Fibroblast of lung (primary cell): ENCODE measurements at regions not wholly inside any gene's neighbourhood (a gene's known extent, or its start where the extent isn't known, plus 50 kb on each side); places are given as distances from the start of the nearest gene placed in this dataset.
A peak's percentile ranks its signal among the peaks of the same experiment; 100 is the strongest.

Source experiments
- DNase-seq, 2 donors: peaks; one replicate each; pipeline versions ENCODE4 v3.0.0 to v3.0.0-alpha.2; 2010; ENCODE audit warnings: low read depth in 2 of 2
- H2AFZ ChIP-seq: 2 replicates; pipeline ENCODE4 v1.5.1; 2012; ENCODE audit warnings: low read length, control low read depth, inconsistent platforms
- H3K27ac ChIP-seq: 2 replicates; pipeline ENCODE4 v1.5.1; 2011; ENCODE audit warnings: low read length, control low read depth; ENCODE audit not compliant: insufficient read depth
- H3K27me3 ChIP-seq: 2 replicates; pipeline ENCODE4 v1.5.1; 2011; ENCODE audit warnings: mild to moderate bottlenecking, low read length; ENCODE audit not compliant: control insufficient read depth, insufficient read depth
- H3K36me3 ChIP-seq: 2 replicates; pipeline ENCODE4 v1.5.1; 2011; ENCODE audit warnings: low read length; ENCODE audit not compliant: control insufficient read depth, insufficient read depth
- H3K4me1 ChIP-seq: 2 replicates; pipeline ENCODE4 v1.5.1; 2011; ENCODE audit warnings: low read length; ENCODE audit not compliant: control insufficient read depth, insufficient read depth; ENCODE audit errors: extremely low read depth
- H3K4me2 ChIP-seq: 2 replicates; pipeline ENCODE4 v1.5.1; 2011; ENCODE audit warnings: low read length, control low read depth; ENCODE audit not compliant: insufficient read depth; ENCODE audit errors: extremely low read depth
- H3K4me3 ChIP-seq, 4 experiments: fragments of 200-600 bp in 1 of 4; sonication (generic) in 1 of 4; replicated peaks in 1 of 4; 2 replicates each; pipeline ENCODE4 v1.5.1; 2011 to 2016; ENCODE audit warnings: low read length in 4 of 4, low read depth in 3 of 4, mild to moderate bottlenecking in 3 of 4, control low read depth in 2 of 4, inconsistent platforms in 1 of 4, mixed read lengths in 1 of 4; ENCODE audit not compliant: insufficient read depth in 1 of 4; ENCODE audit errors: control extremely low read depth in 1 of 4
- H3K79me2 ChIP-seq: 2 replicates; pipeline ENCODE4 v1.5.1; 2012; ENCODE audit warnings: mild to moderate bottlenecking, low read length, inconsistent platforms; ENCODE audit not compliant: control insufficient read depth, insufficient read depth
- H3K9ac ChIP-seq: 2 replicates; pipeline ENCODE4 v1.5.1; 2011; ENCODE audit warnings: mild to moderate bottlenecking, low read length, control low read depth; ENCODE audit not compliant: insufficient read depth
- H3K9me3 ChIP-seq: 2 replicates; pipeline ENCODE4 v1.5.1; 2012; ENCODE audit warnings: low read depth, low read length; ENCODE audit not compliant: control insufficient read depth, insufficient read depth
- H4K20me1 ChIP-seq: 2 replicates; pipeline ENCODE4 v1.5.1; 2011; ENCODE audit warnings: low read length; ENCODE audit not compliant: control insufficient read depth, insufficient read depth; ENCODE audit errors: extremely low read depth
- EZH2 ChIP-seq: IDR thresholded peaks from 2 replicates; pipeline ENCODE4 v1.5.1; 2012; ENCODE audit warnings: low read length, control low read depth, mild to moderate bottlenecking; ENCODE audit errors: missing control alignments
- TF ChIP-seq, protein P1 (sequence below), 2 donors: IDR thresholded peaks in 1 of 2; conservative IDR thresholded peaks in 1 of 2; 1 replicate in 1 of 2; 2 replicates in 1 of 2; pipeline ENCODE4 v1.5.1; 2011 to 2012; ENCODE audit warnings: low read length in 2 of 2, control low read depth in 1 of 2, inconsistent platforms in 1 of 2, low read depth in 1 of 2, mild to moderate bottlenecking in 1 of 2

DNA sequence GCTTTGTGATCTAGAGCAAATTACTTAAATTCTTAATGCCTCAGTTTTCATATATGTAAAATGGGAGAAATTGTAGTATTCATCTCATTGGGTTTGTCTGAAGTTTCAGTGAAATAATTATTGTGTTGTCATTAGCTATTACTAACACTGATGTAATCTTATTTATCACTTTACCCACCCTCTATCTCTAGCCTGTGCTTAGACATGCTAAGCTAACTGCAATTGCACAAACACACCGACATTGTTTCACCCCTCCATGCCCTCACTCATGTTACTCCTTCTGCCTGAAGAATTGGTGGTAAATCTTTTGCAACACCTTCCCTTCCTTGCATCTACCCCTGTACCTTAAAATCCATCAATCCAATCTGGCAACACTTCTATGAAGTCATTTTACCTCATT, 241.6 kb downstream of the BCAT1 start:
- Histone ChIP-seq H3K27me3 (no peaks in the 10 kb centered on the region), H2AFZ (no peak overlapping the region), H3K79me2 (no peaks in the 10 kb centered on the region), H3K36me3 (no peaks in the 10 kb centered on the region), H3K27ac (no peak overlapping the region), H4K20me1 (no peaks in the 10 kb centered on the region), H3K9me3 (no peaks in the 10 kb centered on the region), H3K4me3 (no peak overlapping the region), H3K4me1 (no peaks in the 10 kb centered on the region), H3K9ac (no peak overlapping the region), H3K4me2 (no peak overlapping the region)
- TF ChIP-seq, protein P1, sequence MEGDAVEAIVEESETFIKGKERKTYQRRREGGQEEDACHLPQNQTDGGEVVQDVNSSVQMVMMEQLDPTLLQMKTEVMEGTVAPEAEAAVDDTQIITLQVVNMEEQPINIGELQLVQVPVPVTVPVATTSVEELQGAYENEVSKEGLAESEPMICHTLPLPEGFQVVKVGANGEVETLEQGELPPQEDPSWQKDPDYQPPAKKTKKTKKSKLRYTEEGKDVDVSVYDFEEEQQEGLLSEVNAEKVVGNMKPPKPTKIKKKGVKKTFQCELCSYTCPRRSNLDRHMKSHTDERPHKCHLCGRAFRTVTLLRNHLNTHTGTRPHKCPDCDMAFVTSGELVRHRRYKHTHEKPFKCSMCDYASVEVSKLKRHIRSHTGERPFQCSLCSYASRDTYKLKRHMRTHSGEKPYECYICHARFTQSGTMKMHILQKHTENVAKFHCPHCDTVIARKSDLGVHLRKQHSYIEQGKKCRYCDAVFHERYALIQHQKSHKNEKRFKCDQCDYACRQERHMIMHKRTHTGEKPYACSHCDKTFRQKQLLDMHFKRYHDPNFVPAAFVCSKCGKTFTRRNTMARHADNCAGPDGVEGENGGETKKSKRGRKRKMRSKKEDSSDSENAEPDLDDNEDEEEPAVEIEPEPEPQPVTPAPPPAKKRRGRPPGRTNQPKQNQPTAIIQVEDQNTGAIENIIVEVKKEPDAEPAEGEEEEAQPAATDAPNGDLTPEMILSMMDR (conservative IDR thresholded peaks at IDR 0.05 in 1 of 2, IDR thresholded peaks at IDR 0.05 in 1 of 2; ENCODE audit: low read depth in 1 of 2, low read length in 2 of 2): no peak
- no peak for TF ChIP-seq EZH2
- no peak for DNase-seq

- H3K79me2 ChIP-seq: no peaks in the 10 kb centered on the region
- no peaks in the 10 kb centered on the region for H3K36me3 ChIP-seq
- TF ChIP-seq EZH2: no peak
- TF ChIP-seq, protein P1 (conservative IDR thresholded peaks at IDR 0.05 in 1 of 2, IDR thresholded peaks at IDR 0.05 in 1 of 2; ENCODE audit: low read depth in 1 of 2, low read length in 2 of 2): no peak
- no peaks in the 10 kb centered on the region for H3K9me3 ChIP-seq
- H4K20me1 ChIP-seq: no peaks in the 10 kb centered on the region
- H3K4me1 ChIP-seq: no peaks in the 10 kb centered on the region
- no peak overlapping the region for H3K9ac ChIP-seq
- no peak overlapping the region for H3K4me3 ChIP-seq
- H3K27ac ChIP-seq: no peak overlapping the region
- H3K27me3 ChIP-seq: no peaks in the 10 kb centered on the region
- no peak overlapping the region for H3K4me2 ChIP-seq
- DNase-seq: peak in 1 of 2 donors; percentile 51
- H2AFZ ChIP-seq: no peak overlapping the region
Observed at GRCh38 chr12:24705741-24706358, 243.1 kb downstream of the BCAT1 start.

GRCh38 chr12:24705216-24705615, 243.7 kb downstream of the BCAT1 start:
- Histone ChIP-seq H3K27ac (no peak overlapping the region), H2AFZ (no peak overlapping the region), H3K36me3 (no peaks in the 10 kb centered on the region), H3K9ac (no peak overlapping the region), H3K4me1 (no peaks in the 10 kb centered on the region), H3K79me2 (no peaks in the 10 kb centered on the region), H3K9me3 (no peaks in the 10 kb centered on the region), H3K4me2 (no peak overlapping the region), H3K27me3 (no peaks in the 10 kb centered on the region), H3K4me3 (no peak overlapping the region), H4K20me1 (no peaks in the 10 kb centered on the region)
- DNase-seq: peak in 1 of 2 donors; percentile 5
- TF ChIP-seq EZH2: no peak
- TF ChIP-seq, protein P1 (conservative IDR thresholded peaks at IDR 0.05 in 1 of 2, IDR thresholded peaks at IDR 0.05 in 1 of 2; ENCODE audit: low read depth in 1 of 2, low read length in 2 of 2): no peak
